ENCODE measurements at regions not wholly inside any gene's neighbourhood (a gene's known extent, or its start where the extent isn't known, plus 50 kb on each side); places are given as distances from the start of the nearest gene placed in this dataset.

- ATAC-seq = no peak
Observed at GRCh38 chr11:36817336-36817965, 219.4 kb upstream of the RAG2 start.

DNA sequence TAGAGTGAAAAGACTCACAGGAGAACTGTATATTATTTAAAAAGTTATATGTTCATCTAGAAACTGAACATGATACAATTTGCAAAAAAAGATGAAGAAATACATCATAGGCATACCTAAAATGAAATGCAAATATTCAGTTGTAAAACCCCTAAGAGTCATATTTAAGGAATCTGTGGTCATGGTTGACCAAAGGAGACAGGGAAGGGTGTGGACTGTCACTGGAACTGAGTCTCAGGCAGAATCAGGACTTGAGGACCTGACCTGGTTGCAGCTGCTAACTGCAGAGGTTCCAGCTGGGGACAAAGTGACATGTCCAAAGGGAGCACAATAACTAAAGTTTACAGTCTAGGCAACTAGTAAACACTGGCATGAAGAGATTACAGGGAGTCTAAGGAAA lies 211.3 kb upstream of the RAG2 start:
- ATAC-seq = no peak

- no peak for ATAC-seq
Observed at GRCh38 chr11:36807871-36808270, 209.8 kb upstream of the RAG2 start.

GRCh38 chr11:36803084-36803483 lies 205.0 kb upstream of the RAG2 start:
- ATAC-seq = no peak

DNA sequence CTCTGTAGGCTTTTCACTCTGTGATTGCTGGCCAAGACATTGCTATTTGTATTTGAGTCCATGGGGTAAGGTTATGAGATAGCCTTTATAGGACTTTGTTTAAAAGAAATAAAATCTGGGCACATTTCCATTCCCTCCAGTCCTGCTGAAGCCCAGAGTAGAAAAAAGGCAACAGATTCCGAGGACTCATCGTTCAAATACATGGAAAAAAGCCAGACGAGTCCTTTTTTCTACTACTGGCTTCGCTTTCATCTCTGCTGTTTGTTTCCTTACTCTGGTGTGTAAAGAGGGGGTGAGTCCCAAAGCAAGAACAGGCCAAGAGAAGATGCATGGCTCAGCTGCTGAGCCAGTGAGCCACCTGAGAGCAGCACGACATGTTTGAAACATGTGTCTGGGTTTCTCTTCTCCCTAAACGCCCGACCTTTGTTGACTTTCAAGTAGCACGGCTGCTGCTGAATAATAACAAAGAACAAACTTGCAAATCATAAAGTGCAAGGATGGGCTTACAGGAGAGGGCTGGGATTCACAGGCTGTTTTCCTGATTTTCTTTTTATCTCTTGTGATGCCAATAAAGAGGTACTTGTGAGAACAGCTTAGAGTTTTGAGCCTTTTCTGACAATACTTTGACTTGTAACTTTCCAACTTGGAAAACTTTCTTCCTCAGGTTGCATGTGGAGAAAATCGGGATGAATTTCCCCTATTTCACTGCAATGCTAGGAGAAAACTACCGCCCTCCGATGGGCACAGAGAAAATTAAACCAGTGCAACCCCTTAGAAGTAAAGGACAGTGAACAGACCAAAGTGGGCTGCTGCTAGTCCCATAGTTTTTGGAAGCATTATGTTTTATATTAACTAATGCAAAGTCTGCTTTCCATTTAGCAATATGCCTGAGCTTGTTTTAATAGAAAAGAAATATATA lies 195.2 kb upstream of the RAG2 start:
- ATAC-seq = no peak

- ATAC-seq = no peak
Observed at GRCh38 chr11:36791957-36792356, 193.9 kb upstream of the RAG2 start.

GRCh38 chr11:36790526-36790925 lies 192.5 kb upstream of the RAG2 start:
- ATAC-seq = no peak

DNA sequence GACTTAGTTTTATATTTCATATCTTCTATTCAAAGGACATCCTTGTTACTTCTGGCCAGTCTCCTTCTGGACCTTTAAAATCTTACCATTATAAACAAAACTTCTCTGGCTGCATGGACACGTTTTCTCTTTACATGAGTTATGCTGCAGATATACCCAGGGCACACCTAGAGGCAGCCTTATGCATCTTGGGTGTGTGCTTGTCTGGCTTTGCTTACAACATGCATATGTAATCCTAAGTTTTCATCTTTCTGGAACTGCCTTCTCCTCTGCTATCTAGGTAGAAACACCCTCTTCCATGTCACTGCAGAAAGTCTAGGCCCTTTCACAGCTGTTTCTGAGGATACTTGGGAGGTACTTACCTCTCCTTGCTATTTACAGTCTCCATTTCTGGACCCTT lies 185.8 kb upstream of the RAG2 start:
- no peak for ATAC-seq

DNA sequence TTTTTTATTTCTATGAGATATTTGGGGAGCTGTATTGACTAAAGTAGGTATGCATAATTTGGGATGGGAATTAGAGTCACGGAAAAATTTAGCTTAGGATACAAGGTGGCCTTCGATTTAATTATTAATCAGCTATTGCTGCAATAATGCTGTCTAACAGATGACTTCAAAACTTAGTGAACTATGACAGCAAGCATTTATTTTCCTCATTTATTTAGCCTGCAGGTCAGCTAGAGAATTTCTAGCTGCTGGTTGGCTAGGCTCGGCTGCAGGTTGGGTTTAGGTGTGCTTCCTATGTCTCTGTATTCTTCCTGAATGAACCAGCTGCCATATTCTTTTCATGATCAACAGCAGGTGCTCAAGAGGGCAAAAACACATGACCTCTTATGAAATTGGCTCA lies 181.8 kb upstream of the RAG2 start:
- no peak for ATAC-seq

DNA sequence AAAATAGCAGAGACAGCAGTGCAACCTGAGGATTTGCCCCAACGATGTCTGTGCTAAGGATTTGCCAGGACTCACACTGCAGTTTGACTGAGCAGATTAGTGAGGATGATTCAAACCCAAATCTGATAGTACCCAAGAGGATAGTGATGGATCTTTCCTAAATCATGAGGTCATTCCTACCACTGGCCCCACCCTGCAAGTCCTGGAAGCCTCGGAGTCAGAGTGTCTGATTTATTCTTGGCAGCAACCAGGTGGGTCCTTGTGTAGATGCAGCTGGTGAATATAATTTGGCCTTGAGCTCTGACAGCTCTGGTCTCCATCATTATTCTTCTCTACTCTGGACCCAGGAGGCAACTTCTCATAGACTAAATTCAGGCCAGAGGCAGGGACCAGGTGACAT lies 179.3 kb upstream of the RAG2 start:
- ATAC-seq = no peak

GRCh38 chr11:36775756-36776155 lies 177.7 kb upstream of the RAG2 start:
- ATAC-seq = no peak

GRCh38 chr11:36775130-36775529 lies 177.1 kb upstream of the RAG2 start:
- no peak for ATAC-seq

GRCh38 chr11:36774603-36775002 lies 176.6 kb upstream of the RAG2 start:
- ATAC-seq = no peak

GRCh38 chr11:36763187-36763586 lies 165.2 kb upstream of the RAG2 start:
- peak in 1 of 2 donors; percentile 20 for ATAC-seq

DNA sequence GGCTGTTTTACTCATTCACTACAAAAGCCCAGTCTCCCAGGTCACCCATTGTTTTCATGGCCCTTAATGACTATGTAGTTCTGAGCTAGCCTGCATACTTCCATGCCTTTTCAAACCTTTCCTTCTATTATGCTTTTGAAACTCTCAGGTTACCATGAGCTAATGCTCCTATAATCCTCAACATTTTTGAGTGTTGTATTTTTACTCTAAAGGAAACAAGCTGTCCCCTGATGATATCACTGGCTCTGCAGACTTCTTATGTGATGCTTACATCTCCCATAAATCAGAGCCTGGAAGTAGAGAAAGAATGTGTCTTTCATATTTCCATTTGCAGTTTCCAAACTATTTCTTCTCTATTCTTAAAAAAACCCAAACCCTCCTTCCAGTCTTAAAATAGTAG lies 159.0 kb upstream of the RAG2 start:
- ATAC-seq = no peak

DNA sequence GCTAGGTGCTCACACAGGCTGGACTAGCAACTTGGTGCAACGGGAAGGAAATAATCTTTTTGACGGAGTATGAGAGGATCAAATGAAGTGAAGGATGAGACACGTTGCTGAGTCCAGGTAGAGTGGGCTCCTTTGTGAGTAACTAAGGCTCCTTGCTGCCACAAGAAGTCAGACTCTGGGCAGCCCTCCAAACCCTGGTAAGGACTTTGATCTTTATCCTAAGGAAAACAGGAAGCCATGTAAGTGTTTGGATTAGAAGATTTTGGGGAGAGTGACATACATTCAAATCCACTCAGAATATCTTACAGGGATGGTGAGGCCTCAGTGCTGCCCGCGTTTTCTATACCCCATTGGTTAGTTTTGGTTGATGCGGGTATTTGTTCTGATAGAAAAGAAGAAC lies 155.9 kb upstream of the RAG2 start:
- ATAC-seq = no peak

DNA sequence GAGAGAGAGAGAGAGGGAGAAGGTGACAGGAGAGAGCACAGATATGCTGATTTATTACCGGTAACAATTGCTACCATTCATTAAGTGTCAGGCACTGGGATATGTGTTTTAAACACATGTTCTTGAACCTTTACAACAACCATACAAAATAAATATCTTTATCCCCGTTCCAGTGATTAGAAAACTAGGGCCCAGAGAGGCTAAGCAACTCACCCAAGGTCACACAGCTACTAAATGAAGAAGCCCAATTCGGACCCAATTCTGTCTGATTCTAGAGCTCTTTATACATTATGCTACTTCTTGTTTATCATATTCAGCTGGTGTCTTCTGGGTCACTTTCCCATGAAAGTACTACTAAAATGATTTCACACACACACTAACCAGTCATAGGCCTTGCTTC lies 154.0 kb upstream of the RAG2 start:
- no peak for ATAC-seq

GRCh38 chr11:36751335-36751781 lies 153.3 kb upstream of the RAG2 start:
- ATAC-seq = no peak

GRCh38 chr11:36750349-36750748 lies 152.3 kb upstream of the RAG2 start:
- no peak for ATAC-seq

DNA sequence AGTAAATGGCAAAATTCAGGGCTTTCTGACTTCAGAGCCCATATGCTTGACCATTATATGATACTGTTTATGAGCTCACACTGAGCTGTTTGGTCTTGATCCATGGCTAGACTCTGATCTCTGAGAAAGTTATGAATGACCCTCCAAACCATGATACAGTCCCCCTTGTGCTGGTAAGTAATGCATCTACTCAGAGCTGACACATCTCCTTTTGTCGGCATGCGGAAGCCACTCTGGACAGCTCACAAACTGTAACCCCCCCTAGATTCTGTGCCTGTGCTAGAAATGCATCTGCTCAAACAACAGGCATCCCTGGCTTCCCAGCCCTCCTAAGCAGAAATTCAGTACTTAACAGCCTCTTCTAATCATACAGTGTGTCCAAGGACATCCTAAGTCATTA lies 150.8 kb upstream of the RAG2 start:
- no peak for ATAC-seq

- ATAC-seq = peak; percentile 83 to 90
Observed at GRCh38 chr11:36746886-36747710, 149.1 kb upstream of the RAG2 start.

- ATAC-seq = no peak
Observed at GRCh38 chr11:36744375-36745168, 146.5 kb upstream of the RAG2 start.

DNA sequence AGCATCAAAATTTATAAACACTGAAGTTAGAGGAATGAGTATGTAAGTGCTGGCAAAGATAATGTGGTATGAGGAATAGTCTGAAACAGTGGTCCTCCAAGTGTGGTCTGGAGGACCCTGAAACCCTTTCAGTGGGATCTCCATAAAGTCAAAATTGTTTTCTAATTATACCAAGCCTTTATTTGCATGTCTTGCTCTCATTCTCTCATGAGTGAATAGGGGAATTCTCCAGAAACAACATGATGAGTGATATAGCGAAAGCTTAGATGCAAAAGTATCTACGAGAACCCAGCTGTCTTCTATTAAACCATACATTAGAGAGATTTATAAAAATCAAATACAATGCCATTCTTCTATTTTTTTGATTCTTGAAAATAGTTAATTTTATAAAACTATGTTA lies 145.0 kb upstream of the RAG2 start:
- ATAC-seq = no peak
